ENCODE measurements at regions not wholly inside any gene's neighbourhood (a gene's known extent, or its start where the extent isn't known, plus 50 kb on each side); places are given as distances from the start of the nearest gene placed in this dataset.

DNA sequence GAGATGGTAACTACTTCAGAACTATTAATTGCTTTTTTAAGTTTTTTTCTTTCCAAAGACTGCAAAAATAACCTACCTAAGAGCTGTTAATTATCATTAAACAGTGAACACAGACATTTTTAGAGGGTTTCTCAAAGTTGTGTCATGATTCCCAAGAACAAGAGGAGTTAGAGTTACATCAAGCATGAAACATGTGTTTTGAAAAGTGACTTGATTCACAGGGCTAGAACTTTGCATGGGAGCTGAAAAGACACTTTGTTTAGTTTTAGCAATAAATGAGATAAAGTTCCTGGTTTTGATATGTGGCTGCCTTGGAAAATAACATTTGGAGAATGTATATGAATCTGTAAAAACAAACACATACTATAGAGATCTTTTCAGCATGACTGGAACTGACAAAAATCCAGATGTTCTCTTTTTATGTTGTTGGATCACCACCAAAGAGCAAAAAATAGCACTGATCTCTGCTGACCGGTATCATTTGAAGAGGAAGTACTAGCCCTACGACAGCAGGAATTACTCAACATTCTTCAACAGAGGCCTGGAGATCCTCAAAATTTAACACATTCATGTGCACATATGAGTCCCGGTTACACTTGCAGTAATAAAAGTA is 173.0 kb upstream of the PCDH18 start:
- no peaks in the 10 kb centered on the region for H3K36me3 ChIP-seq (ENCODE audit: control insufficient read depth, insufficient read depth, low read length)
- H3K4me1 ChIP-seq (ENCODE audit: control insufficient read depth, insufficient read depth, low read length): no peaks in the 10 kb centered on the region
- peaks cover 5% of the 10 kb centered on the region; the same call in 1 of the 2 replicates for H3K9me3 ChIP-seq (ENCODE audit: control insufficient read depth, insufficient read depth, low read length)
- H3K9ac ChIP-seq (ENCODE audit: low read depth, low read length): no peak overlapping the region
- no peak overlapping the region for H3K27ac ChIP-seq (ENCODE audit: low read depth, low read length)
- H3K27me3 ChIP-seq (ENCODE audit: control insufficient read depth, insufficient read depth, low read length): no peaks in the 10 kb centered on the region
- no peak overlapping the region for H3K4me3 ChIP-seq (ENCODE audit: low read depth, low read length)

DNA sequence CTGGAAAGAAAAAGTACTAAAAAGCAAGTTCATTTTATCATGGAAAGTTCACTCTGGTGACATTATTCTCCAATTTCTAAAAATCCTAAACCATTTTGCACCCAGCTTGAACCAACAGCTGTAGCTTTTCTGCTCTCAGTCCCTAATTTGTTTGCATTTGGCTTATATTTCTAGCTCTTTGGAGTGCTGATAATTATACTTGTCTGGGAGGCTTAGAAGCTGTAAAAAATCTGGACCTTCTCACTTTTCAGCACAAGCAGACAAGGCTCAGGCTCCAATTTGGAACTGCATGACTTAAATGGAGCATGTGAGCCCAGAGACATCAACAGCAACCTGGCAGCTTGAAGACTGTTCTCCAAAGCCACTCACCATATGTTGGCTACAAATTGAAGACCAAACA is 170.9 kb upstream of the PCDH18 start:
- Histone ChIP-seq H3K9ac (ENCODE audit: low read depth, low read length) (no peak overlapping the region), H3K9me3 (ENCODE audit: control insufficient read depth, insufficient read depth, low read length) (peaks cover 8% of the 10 kb centered on the region; the same call in 1 of the 2 replicates), H3K4me1 (ENCODE audit: control insufficient read depth, insufficient read depth, low read length) (no peaks in the 10 kb centered on the region), H3K4me3 (ENCODE audit: low read depth, low read length) (no peak overlapping the region), H3K36me3 (ENCODE audit: control insufficient read depth, insufficient read depth, low read length) (no peaks in the 10 kb centered on the region), H3K27ac (ENCODE audit: low read depth, low read length) (no peak overlapping the region), H3K27me3 (ENCODE audit: control insufficient read depth, insufficient read depth, low read length) (no peaks in the 10 kb centered on the region)

DNA sequence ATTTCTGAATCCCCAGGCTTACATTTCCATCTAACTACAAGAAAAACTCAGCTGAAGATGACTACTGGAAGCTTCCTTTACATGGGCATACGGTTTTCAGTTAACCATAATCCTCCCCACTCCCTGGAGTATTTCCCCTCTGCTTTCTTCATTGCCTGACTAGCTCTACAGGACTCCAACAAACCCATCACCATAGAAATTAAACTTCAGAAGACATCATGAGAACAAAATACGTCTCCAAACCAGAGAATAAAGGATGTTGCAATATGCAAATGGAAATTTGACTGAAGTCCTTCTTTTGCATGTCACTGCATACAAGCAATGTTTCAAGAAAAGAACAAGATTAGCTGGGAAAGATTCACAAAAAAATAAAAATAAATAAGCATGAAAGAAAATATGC is 170.2 kb upstream of the PCDH18 start:
- Histone ChIP-seq H3K9ac (ENCODE audit: low read depth, low read length) (no peak overlapping the region), H3K9me3 (ENCODE audit: control insufficient read depth, insufficient read depth, low read length) (peaks cover 8% of the 10 kb centered on the region; the same call in 1 of the 2 replicates), H3K27ac (ENCODE audit: low read depth, low read length) (no peak overlapping the region), H3K4me3 (ENCODE audit: low read depth, low read length) (no peak overlapping the region), H3K27me3 (ENCODE audit: control insufficient read depth, insufficient read depth, low read length) (no peaks in the 10 kb centered on the region), H3K36me3 (ENCODE audit: control insufficient read depth, insufficient read depth, low read length) (no peaks in the 10 kb centered on the region), H3K4me1 (ENCODE audit: control insufficient read depth, insufficient read depth, low read length) (no peaks in the 10 kb centered on the region)

DNA sequence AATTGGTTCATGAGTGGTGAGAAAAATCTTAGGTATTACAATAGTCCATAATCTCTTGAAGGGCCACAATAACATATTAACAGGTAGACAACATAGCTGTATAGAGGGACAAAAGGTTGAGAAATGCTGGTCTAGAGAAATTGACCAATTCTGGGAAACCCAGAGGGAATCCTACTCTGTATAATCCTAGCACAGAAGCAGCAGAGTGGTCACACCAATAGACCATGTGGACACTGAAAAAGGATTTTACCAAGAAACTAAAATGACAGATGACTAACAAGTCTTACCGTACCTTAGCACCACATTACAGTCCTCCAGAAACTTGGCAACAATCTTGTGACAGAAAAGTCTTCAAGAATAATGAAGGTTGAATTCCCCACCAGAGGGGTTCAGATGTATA is 169.1 kb upstream of the PCDH18 start:
- Histone ChIP-seq H3K27me3 (ENCODE audit: control insufficient read depth, insufficient read depth, low read length) (no peaks in the 10 kb centered on the region), H3K4me3 (ENCODE audit: low read depth, low read length) (no peak overlapping the region), H3K9ac (ENCODE audit: low read depth, low read length) (no peak overlapping the region), H3K9me3 (ENCODE audit: control insufficient read depth, insufficient read depth, low read length) (peaks cover 8% of the 10 kb centered on the region; the same call in 1 of the 2 replicates), H3K4me1 (ENCODE audit: control insufficient read depth, insufficient read depth, low read length) (no peaks in the 10 kb centered on the region), H3K27ac (ENCODE audit: low read depth, low read length) (no peak overlapping the region), H3K36me3 (ENCODE audit: control insufficient read depth, insufficient read depth, low read length) (no peaks in the 10 kb centered on the region)

DNA sequence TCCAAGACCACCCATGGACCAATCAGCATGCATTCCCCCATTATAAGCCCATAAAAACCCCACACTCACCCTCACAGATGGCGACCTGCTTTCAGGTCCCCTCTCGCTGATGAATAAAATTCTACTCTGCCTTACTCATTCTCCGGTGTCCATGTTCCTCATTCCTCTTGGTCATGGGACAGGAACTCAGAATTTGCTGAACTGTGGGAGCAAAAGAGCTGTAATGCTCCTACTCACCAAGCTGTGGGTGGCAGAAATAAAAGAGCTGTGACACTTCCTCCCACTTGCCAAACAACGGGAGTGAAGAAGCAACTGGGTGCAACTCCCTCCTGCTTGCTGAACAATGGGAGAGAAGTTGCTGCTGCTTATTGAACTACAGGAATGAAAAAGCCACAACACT is 168.5 kb upstream of the PCDH18 start:
- H3K27ac ChIP-seq (ENCODE audit: low read depth, low read length): no peak overlapping the region
- H3K36me3 ChIP-seq (ENCODE audit: control insufficient read depth, insufficient read depth, low read length): no peaks in the 10 kb centered on the region
- 0 out of 2 replicates have a peak, but pooled peaks cover 1% of the 10 kb centered on the region for H3K4me1 ChIP-seq (ENCODE audit: control insufficient read depth, insufficient read depth, low read length)
- H3K4me3 ChIP-seq (ENCODE audit: low read depth, low read length): no peak overlapping the region
- H3K9ac ChIP-seq (ENCODE audit: low read depth, low read length): no peak overlapping the region
- peaks cover 8% of the 10 kb centered on the region; the same call in 1 of the 2 replicates for H3K9me3 ChIP-seq (ENCODE audit: control insufficient read depth, insufficient read depth, low read length)
- no peaks in the 10 kb centered on the region for H3K27me3 ChIP-seq (ENCODE audit: control insufficient read depth, insufficient read depth, low read length)

DNA sequence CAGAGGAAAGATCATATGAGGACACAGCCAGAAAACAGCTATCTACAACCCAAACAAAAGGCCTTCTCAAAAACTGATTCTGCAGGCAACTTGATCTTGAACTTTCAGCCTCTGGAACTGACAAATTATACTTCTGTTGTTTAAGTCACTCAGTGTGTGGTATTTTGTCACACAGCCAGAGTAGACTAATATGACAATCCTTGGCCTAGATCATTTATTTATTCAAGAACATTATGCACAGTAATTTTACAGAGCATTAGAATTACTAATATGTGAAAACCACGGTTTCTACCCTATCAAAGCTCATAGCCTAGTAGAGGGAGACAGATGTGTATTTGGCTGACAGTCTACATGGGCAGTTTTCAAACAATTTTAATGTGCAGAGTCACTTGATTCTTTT is 167.8 kb upstream of the PCDH18 start:
- Histone ChIP-seq H3K27ac (ENCODE audit: low read depth, low read length) (no peak overlapping the region), H3K4me1 (ENCODE audit: control insufficient read depth, insufficient read depth, low read length) (0 out of 2 replicates have a peak, but pooled peaks cover 7% of the 10 kb centered on the region), H3K27me3 (ENCODE audit: control insufficient read depth, insufficient read depth, low read length) (no peaks in the 10 kb centered on the region), H3K9ac (ENCODE audit: low read depth, low read length) (no peak overlapping the region), H3K9me3 (ENCODE audit: control insufficient read depth, insufficient read depth, low read length) (peaks cover 8% of the 10 kb centered on the region; the same call in 1 of the 2 replicates), H3K36me3 (ENCODE audit: control insufficient read depth, insufficient read depth, low read length) (no peaks in the 10 kb centered on the region), H3K4me3 (ENCODE audit: low read depth, low read length) (no peak overlapping the region)

DNA sequence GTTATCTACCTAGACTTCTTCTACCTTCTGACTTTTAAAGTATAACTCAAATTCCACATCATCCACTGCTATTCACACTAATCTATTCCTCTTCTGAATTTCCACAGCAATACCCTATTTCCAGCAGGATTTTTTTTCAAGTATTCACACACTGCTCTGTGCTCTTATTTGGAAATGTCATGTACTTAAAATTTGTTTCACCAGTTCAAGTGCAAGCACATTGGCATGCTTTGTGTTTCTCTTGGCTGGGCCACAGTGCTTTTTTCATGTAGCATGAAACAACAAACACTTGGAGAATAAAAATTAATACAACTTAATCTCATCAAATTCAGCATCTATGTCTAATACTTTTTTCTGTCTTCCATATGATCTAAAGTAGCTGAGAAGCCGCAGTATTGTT is 161.8 kb upstream of the PCDH18 start:
- Histone ChIP-seq H3K9ac (ENCODE audit: low read depth, low read length) (no peak overlapping the region), H3K36me3 (ENCODE audit: control insufficient read depth, insufficient read depth, low read length) (no peaks in the 10 kb centered on the region), H3K9me3 (ENCODE audit: control insufficient read depth, insufficient read depth, low read length) (no peaks in the 10 kb centered on the region), H3K27me3 (ENCODE audit: control insufficient read depth, insufficient read depth, low read length) (no peaks in the 10 kb centered on the region), H3K4me3 (ENCODE audit: low read depth, low read length) (no peak overlapping the region), H3K4me1 (ENCODE audit: control insufficient read depth, insufficient read depth, low read length) (0 out of 2 replicates have a peak, but pooled peaks cover 7% of the 10 kb centered on the region), H3K27ac (ENCODE audit: low read depth, low read length) (no peak overlapping the region)

DNA sequence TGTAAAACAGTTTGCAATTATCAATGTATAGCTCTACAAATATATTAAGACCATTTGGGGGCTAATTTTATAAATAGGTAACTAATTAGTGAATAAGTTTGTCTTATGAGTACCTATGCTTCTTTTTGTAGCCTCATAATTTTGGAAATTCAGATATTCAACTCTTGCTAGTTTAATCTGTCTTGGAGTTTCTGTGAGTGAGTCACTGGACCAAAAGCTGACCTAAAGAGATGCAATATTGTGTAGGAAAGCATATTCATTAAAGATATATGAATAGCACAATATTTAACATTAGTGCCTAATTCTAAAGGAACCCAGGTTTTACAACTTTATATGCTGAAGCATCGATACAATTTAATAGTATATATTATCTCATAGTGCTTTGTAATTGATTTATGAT is 161.3 kb upstream of the PCDH18 start:
- 0 out of 2 replicates have a peak, but pooled peaks cover 7% of the 10 kb centered on the region for H3K4me1 ChIP-seq (ENCODE audit: control insufficient read depth, insufficient read depth, low read length)
- no peak overlapping the region for H3K4me3 ChIP-seq (ENCODE audit: low read depth, low read length)
- H3K27me3 ChIP-seq (ENCODE audit: control insufficient read depth, insufficient read depth, low read length): no peaks in the 10 kb centered on the region
- no peak overlapping the region for H3K27ac ChIP-seq (ENCODE audit: low read depth, low read length)
- H3K36me3 ChIP-seq (ENCODE audit: control insufficient read depth, insufficient read depth, low read length): no peaks in the 10 kb centered on the region
- H3K9me3 ChIP-seq (ENCODE audit: control insufficient read depth, insufficient read depth, low read length): no peaks in the 10 kb centered on the region
- no peak overlapping the region for H3K9ac ChIP-seq (ENCODE audit: low read depth, low read length)

DNA sequence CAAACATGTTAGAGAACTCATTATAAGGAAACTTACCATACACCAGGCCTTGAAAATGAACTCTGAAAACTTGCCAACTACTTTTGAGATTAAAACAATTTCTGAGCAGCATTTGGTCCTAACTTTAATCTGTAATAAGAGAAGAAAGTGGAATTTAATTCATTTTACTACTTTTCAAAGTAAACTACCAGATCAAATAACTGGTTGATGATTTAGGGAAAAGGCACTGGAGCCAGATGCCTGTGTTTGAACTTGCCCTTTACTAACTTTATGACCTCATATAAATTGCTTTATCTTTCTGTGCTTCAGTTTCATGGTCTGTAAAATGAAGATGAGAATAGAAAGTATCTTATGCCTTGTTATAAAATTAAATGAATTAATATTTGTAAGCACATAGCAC is 159.9 kb upstream of the PCDH18 start:
- H3K4me1 ChIP-seq (ENCODE audit: control insufficient read depth, insufficient read depth, low read length): 0 out of 2 replicates have a peak, but pooled peaks cover 7% of the 10 kb centered on the region
- H3K27me3 ChIP-seq (ENCODE audit: control insufficient read depth, insufficient read depth, low read length): no peaks in the 10 kb centered on the region
- H3K36me3 ChIP-seq (ENCODE audit: control insufficient read depth, insufficient read depth, low read length): no peaks in the 10 kb centered on the region
- H3K4me3 ChIP-seq (ENCODE audit: low read depth, low read length): no peak overlapping the region
- no peak overlapping the region for H3K9ac ChIP-seq (ENCODE audit: low read depth, low read length)
- H3K9me3 ChIP-seq (ENCODE audit: control insufficient read depth, insufficient read depth, low read length): no peaks in the 10 kb centered on the region
- no peak overlapping the region for H3K27ac ChIP-seq (ENCODE audit: low read depth, low read length)

DNA sequence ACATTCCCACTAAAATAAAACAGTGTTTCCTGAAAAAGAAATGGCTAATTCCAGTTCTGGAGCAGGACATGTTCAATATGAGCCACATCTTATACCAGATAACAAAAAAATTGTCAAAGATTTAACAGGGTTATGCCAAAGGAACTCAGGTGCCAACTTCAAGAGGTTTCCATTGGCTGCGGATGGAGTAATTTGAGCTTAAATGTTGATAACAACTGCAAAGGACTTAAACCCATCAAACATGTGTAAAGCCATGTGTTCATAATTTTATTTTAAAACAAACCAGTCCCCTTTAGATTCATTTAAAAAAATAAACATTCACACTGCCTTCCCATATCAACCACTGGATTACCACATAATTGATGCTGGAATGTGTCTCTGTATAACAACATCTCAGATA is 156.4 kb upstream of the PCDH18 start:
- no peaks in the 10 kb centered on the region for H3K27me3 ChIP-seq (ENCODE audit: control insufficient read depth, insufficient read depth, low read length)

DNA sequence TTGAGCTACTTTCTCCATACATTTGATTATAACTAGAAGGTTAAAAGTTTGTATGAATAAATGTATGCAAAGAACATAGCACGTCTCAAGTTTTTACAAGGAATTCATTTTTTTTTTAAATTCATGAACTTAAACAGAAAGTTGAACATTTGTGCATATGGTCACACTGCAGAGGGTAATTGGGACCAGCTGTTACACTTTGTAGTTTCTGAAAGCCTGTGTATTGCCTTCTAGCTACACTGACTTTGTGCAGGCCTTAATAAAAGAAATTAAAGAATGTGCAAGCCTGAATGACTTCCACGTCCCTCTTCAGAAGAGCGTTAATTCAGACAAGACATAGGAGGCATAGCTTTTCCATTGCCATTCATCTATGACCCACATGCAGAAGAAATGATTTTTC is 153.1 kb upstream of the PCDH18 start:
- Histone ChIP-seq H3K4me1 (ENCODE audit: control insufficient read depth, insufficient read depth, low read length) (peaks cover 11% of the 10 kb centered on the region), H3K27me3 (ENCODE audit: control insufficient read depth, insufficient read depth, low read length) (no peaks in the 10 kb centered on the region), H3K4me3 (ENCODE audit: low read depth, low read length) (no peak overlapping the region), H3K36me3 (ENCODE audit: control insufficient read depth, insufficient read depth, low read length) (no peaks in the 10 kb centered on the region), H3K9ac (ENCODE audit: low read depth, low read length) (no peak overlapping the region), H3K9me3 (ENCODE audit: control insufficient read depth, insufficient read depth, low read length) (no peaks in the 10 kb centered on the region), H3K27ac (ENCODE audit: low read depth, low read length) (no peak overlapping the region)

More for the DNA sequence above, 156.4 kb upstream of the PCDH18 start:
- Histone ChIP-seq H3K27ac (ENCODE audit: low read depth, low read length) (no peak overlapping the region), H3K9ac (ENCODE audit: low read depth, low read length) (no peak overlapping the region), H3K4me1 (ENCODE audit: control insufficient read depth, insufficient read depth, low read length) (no peaks in the 10 kb centered on the region), H3K4me3 (ENCODE audit: low read depth, low read length) (no peak overlapping the region), H3K36me3 (ENCODE audit: control insufficient read depth, insufficient read depth, low read length) (no peaks in the 10 kb centered on the region), H3K9me3 (ENCODE audit: control insufficient read depth, insufficient read depth, low read length) (no peaks in the 10 kb centered on the region)
